Smooth muscle cell (in vitro differentiated cells): ENCODE measurements at regions not wholly inside any gene's neighbourhood (a gene's known extent, or its start where the extent isn't known, plus 50 kb on each side); places are given as distances from the start of the nearest gene placed in this dataset.
A peak's percentile ranks its signal among the peaks of the same experiment; 100 is the strongest.

Source experiments
- DNase-seq: peaks from one replicate; lab custom pipeline; 2025; ENCODE audit not compliant: unreplicated experiment; lab: John Stamatoyannopoulos, UW
- H2AFZ ChIP-seq: fragments of 200-600 bp; sonication (generic); 2 replicates; pipeline ENCODE4 v1.6.0; 2016; ENCODE audit warnings: antibody characterized with exemption, low read depth, mild to moderate bottlenecking
- H3F3A ChIP-seq: fragments of 200-600 bp; sonication (generic); 2 replicates; pipeline ENCODE4 v1.6.0; 2017; ENCODE audit warnings: antibody characterized with exemption, low read depth
- H3K27ac ChIP-seq: fragments of 200-600 bp; sonication (generic); 2 replicates; pipeline ENCODE4 v1.5.1; 2016; ENCODE audit warnings: low read depth, mild to moderate bottlenecking
- H3K27me3 ChIP-seq: fragments of 200-600 bp; sonication (generic); 2 replicates; pipeline ENCODE4 v1.6.1; 2016; ENCODE audit warnings: low read depth, mild to moderate bottlenecking
- H3K36me3 ChIP-seq: fragments of 200-600 bp; sonication (generic); 2 replicates; pipeline ENCODE4 v1.5.1; 2016; ENCODE audit warnings: low read depth
- H3K4me1 ChIP-seq: fragments of 200-600 bp; sonication (generic); 2 replicates; pipeline ENCODE4 v1.5.1; 2016; ENCODE audit warnings: low read depth
- H3K4me2 ChIP-seq: fragments of 200-600 bp; sonication (generic); 2 replicates; pipeline ENCODE4 v1.6.0; 2016; ENCODE audit warnings: mild to moderate bottlenecking
- H3K4me3 ChIP-seq: fragments of 200-600 bp; sonication (generic); 2 replicates; pipeline ENCODE4 v1.5.1; 2016; ENCODE audit warnings: mild to moderate bottlenecking
- H3K79me2 ChIP-seq: fragments of 200-600 bp; sonication (generic); 2 replicates; pipeline ENCODE4 v1.6.0; 2016; ENCODE audit warnings: low read depth, mild to moderate bottlenecking
- H3K9ac ChIP-seq: fragments of 200-600 bp; sonication (generic); 2 replicates; pipeline ENCODE4 v1.6.0; 2016; ENCODE audit warnings: low read depth
- H3K9me3 ChIP-seq: fragments of 200-600 bp; sonication (generic); replicated peaks from 2 replicates; pipeline ENCODE4 v1.5.1; 2016; ENCODE audit warnings: low read depth
- H4K20me1 ChIP-seq: fragments of 200-600 bp; sonication (generic); 2 replicates; pipeline ENCODE4 v1.6.0; 2016; ENCODE audit warnings: low read depth
- WGBS: methylation state at CpG from one replicate; pipeline ENCODE4 v1.1.7; 2016; ENCODE audit warnings: low lambda C conversion rate; 5-methylcytosine and 5-hydroxymethylcytosine counted together
- TF ChIP-seq, protein P1 (sequence below): fragments of 200-600 bp; sonication (generic); IDR thresholded peaks from 2 replicates; pipeline ENCODE4 v1.5.1; 2017; ENCODE audit warnings: borderline replicate concordance, mild to moderate bottlenecking, antibody characterized with exemption; ENCODE audit not compliant: insufficient read depth, poor library complexity, severe bottlenecking

DNA sequence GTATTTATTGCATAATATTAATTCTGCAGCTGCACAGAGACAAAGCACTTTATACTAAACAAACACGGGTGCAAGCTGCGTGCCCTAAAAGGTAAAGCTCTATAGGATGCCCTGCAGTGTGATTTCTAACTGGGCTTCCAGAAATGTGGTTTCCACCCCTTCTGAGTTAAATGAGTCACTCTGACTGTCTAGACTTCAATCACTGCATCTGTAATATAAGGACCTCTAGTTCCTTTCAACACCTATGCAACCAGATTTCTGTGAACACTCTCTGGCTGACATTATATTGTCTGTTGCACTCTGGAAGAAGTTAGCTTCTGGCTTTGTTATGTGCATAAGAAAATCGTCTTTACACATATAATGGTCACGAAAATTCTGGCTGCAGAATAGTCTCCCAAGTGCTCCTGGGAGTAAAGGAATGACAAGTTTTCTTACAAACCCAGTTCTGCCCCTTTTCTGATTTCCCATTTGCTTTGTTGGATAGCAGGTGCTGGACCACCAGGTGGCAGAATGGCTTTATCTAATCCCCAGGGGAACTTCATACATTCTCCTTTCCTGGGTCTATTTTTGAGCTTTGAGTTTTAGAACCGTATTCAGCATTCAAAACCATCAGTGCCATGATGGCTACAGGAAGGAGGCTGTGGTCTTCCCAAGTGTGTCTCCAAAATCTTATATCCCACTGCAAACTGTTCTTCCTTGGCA, 842.2 kb downstream of the STIM2 start:
- Histone ChIP-seq H3K27ac (peak overlapping the region; percentile 95), H3K4me3 (no peak overlapping the region), H3K79me2 (no peaks in the 10 kb centered on the region), H3K9ac (peak overlapping the region; percentile 88), H2AFZ (no peak overlapping the region), H4K20me1 (no peaks in the 10 kb centered on the region), H3K4me1 (peaks cover 8% of the 10 kb centered on the region), H3K36me3 (no peaks in the 10 kb centered on the region), H3K9me3 (no peaks in the 10 kb centered on the region), H3K4me2 (peak overlapping the region; percentile 62), H3K27me3 (no peaks in the 10 kb centered on the region), H3F3A (no peaks in the 10 kb centered on the region)
- TF ChIP-seq, protein P1, sequence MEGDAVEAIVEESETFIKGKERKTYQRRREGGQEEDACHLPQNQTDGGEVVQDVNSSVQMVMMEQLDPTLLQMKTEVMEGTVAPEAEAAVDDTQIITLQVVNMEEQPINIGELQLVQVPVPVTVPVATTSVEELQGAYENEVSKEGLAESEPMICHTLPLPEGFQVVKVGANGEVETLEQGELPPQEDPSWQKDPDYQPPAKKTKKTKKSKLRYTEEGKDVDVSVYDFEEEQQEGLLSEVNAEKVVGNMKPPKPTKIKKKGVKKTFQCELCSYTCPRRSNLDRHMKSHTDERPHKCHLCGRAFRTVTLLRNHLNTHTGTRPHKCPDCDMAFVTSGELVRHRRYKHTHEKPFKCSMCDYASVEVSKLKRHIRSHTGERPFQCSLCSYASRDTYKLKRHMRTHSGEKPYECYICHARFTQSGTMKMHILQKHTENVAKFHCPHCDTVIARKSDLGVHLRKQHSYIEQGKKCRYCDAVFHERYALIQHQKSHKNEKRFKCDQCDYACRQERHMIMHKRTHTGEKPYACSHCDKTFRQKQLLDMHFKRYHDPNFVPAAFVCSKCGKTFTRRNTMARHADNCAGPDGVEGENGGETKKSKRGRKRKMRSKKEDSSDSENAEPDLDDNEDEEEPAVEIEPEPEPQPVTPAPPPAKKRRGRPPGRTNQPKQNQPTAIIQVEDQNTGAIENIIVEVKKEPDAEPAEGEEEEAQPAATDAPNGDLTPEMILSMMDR, result peak; percentile 26
- no peak for DNase-seq
- 37% methylated on average over 5 of the region's 5 CpGs for WGBS

DNA sequence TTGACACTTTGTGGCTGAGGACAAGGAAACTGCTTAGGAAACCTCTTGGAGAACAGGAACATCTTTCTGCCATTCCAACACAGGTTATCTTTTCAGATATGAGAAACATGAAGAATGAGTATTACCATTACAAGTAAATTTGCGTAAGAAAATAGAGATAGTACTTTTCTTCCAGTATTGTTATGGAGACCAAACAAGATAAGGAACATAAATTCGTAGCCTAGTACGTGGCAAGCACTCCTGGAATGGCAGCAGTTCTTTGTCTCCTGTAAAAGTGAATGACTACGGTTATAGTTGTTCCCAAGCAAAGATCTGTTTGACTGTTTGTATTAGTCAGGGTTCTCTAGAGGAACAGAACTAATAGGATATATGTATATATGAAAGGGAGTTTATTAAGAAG, 843.1 kb downstream of the STIM2 start:
- H3K79me2 ChIP-seq, result no peaks in the 10 kb centered on the region
- H3F3A ChIP-seq, result no peaks in the 10 kb centered on the region
- H3K9me3 ChIP-seq, result no peaks in the 10 kb centered on the region
- H3K9ac ChIP-seq, result peak overlapping the region; percentile 71
- H3K4me3 ChIP-seq, result no peak overlapping the region
- TF ChIP-seq, protein P1, result no peak
- no peak overlapping the region for H2AFZ ChIP-seq
- no peaks in the 10 kb centered on the region for H4K20me1 ChIP-seq
- DNase-seq, result no peak
- H3K4me1 ChIP-seq, result peaks cover 8% of the 10 kb centered on the region
- 75% methylated on average over 4 of the region's 4 CpGs for WGBS
- no peak overlapping the region for H3K4me2 ChIP-seq
- H3K27me3 ChIP-seq, result no peaks in the 10 kb centered on the region
- H3K27ac ChIP-seq, result peak overlapping the region; percentile 95
- H3K36me3 ChIP-seq, result no peaks in the 10 kb centered on the region

- no peaks in the 10 kb centered on the region for H4K20me1 ChIP-seq
- no peaks in the 10 kb centered on the region for H3F3A ChIP-seq
- DNase-seq, result no peak
- TF ChIP-seq, protein P1, result no peak
- no peaks in the 10 kb centered on the region for H3K79me2 ChIP-seq
- no peak overlapping the region for H3K4me3 ChIP-seq
- no peak overlapping the region for H3K4me2 ChIP-seq
- H3K9ac ChIP-seq, result no peak overlapping the region
- no peaks in the 10 kb centered on the region for H3K9me3 ChIP-seq
- no peaks in the 10 kb centered on the region for H3K27me3 ChIP-seq
- no peak overlapping the region for H3K27ac ChIP-seq
- H2AFZ ChIP-seq, result no peak overlapping the region
- H3K36me3 ChIP-seq, result no peaks in the 10 kb centered on the region
- H3K4me1 ChIP-seq, result no peaks in the 10 kb centered on the region
- WGBS, result 86% methylated on average over 3 of the region's 3 CpGs
Observed at GRCh38 chr4:27711041-27711440, 850.4 kb downstream of the STIM2 start.

DNA sequence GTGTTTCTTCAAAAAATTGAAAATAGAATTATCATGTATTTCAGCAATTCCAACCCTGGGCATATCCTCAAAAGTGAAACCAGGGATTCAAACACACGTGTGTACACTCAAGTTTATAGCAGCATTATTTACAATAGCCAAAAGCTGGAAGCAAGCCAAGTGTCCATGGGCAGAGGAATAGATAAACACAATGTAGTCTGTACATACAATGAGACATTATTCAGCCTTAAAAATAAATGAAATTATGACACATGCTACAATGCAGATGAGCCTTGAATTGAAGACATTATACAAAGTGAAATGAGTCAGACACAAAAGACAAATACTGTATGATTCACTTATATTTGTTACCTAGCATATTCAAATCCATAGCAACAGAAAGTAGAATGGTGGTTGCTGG, 853.4 kb downstream of the STIM2 start:
- no peaks in the 10 kb centered on the region for H3K36me3 ChIP-seq
- WGBS, result 59% methylated on average over 1 of the region's 1 CpG
- TF ChIP-seq, protein P1, result no peak
- H4K20me1 ChIP-seq, result no peaks in the 10 kb centered on the region
- H3K27me3 ChIP-seq, result no peaks in the 10 kb centered on the region
- H3K4me2 ChIP-seq, result no peak overlapping the region
- H3K27ac ChIP-seq, result no peak overlapping the region
- H3K9me3 ChIP-seq, result no peaks in the 10 kb centered on the region
- H3K4me1 ChIP-seq, result no peaks in the 10 kb centered on the region
- H3K9ac ChIP-seq, result no peak overlapping the region
- no peak for DNase-seq
- H3K79me2 ChIP-seq, result no peaks in the 10 kb centered on the region
- no peaks in the 10 kb centered on the region for H3F3A ChIP-seq
- H2AFZ ChIP-seq, result no peak overlapping the region
- no peak overlapping the region for H3K4me3 ChIP-seq
